Colonic mucosa (tissue), 4 donors: ENCODE measurements at regions not wholly inside any gene's neighbourhood (a gene's known extent, or its start where the extent isn't known, plus 50 kb on each side); places are given as distances from the start of the nearest gene placed in this dataset.

Experiments used
- DNase-seq: peaks from one replicate; pipeline ENCODE4 v3.0.0-alpha.2; 2020
- H3K27ac ChIP-seq: fragments of 200-600 bp; one replicate; pipeline ENCODE4 v1.8.0; 2021
- H3K27me3 ChIP-seq: fragments of 200-600 bp; one replicate; pipeline ENCODE4 v1.8.0; 2021
- H3K36me3 ChIP-seq: fragments of 200-600 bp; one replicate; pipeline ENCODE4 v1.8.0; 2021
- H3K4me1 ChIP-seq: fragments of 200-600 bp; one replicate; pipeline ENCODE4 v1.8.0; 2021; ENCODE audit warnings: mild to moderate bottlenecking
- H3K4me3 ChIP-seq: fragments of 200-600 bp; one replicate; pipeline ENCODE4 v1.8.0; 2021
- H3K9ac ChIP-seq, 2 donors: one replicate each; pipeline ENCODE4 v1.7.0; 2013; ENCODE audit warnings: control low read depth in 2 of 2, low read depth in 2 of 2, low read length in 2 of 2
- H3K9me3 ChIP-seq: fragments of 200-600 bp; one replicate; pipeline ENCODE4 v1.8.0; 2021
- intact Hi-C: fragments of 100-400 bp; cut with DNase I; formaldehyde crosslinking; loops from one replicate; pipeline ENCODE4 v1.14.1; 2022
- TF ChIP-seq, protein P1 (sequence below): fragments of 200-600 bp; IDR thresholded peaks from one replicate; pipeline ENCODE4 v1.8.0; 2022; ENCODE audit warnings: antibody characterized with exemption, mild to moderate bottlenecking
- donor health status: healthy.
- donor health status: DM: no; HTN: no; CAD: no.
- donor health status: DM: no; HTN: no; CAD: no.

- H3K27me3 ChIP-seq, result no peaks in the 10 kb centered on the region
- H3K9ac ChIP-seq, result no peak overlapping the region
- no peaks in the 10 kb centered on the region for H3K9me3 ChIP-seq
- TF ChIP-seq, protein P1, sequence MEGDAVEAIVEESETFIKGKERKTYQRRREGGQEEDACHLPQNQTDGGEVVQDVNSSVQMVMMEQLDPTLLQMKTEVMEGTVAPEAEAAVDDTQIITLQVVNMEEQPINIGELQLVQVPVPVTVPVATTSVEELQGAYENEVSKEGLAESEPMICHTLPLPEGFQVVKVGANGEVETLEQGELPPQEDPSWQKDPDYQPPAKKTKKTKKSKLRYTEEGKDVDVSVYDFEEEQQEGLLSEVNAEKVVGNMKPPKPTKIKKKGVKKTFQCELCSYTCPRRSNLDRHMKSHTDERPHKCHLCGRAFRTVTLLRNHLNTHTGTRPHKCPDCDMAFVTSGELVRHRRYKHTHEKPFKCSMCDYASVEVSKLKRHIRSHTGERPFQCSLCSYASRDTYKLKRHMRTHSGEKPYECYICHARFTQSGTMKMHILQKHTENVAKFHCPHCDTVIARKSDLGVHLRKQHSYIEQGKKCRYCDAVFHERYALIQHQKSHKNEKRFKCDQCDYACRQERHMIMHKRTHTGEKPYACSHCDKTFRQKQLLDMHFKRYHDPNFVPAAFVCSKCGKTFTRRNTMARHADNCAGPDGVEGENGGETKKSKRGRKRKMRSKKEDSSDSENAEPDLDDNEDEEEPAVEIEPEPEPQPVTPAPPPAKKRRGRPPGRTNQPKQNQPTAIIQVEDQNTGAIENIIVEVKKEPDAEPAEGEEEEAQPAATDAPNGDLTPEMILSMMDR, result no peak
- H3K36me3 ChIP-seq, result no peaks in the 10 kb centered on the region
- H3K4me3 ChIP-seq, result no peak overlapping the region
- DNase-seq, result no peak
- no peak overlapping the region for H3K27ac ChIP-seq
- no peaks in the 10 kb centered on the region for H3K4me1 ChIP-seq
- intact Hi-C loops, result no loop called here
Measured at GRCh38 chr5:109614981-109615380, 74.7 kb upstream of the MAN2A1 start.

- H3K27ac ChIP-seq, result no peak overlapping the region
- no peak for DNase-seq
- no peaks in the 10 kb centered on the region for H3K27me3 ChIP-seq
- TF ChIP-seq, protein P1, result no peak
- no peaks in the 10 kb centered on the region for H3K4me1 ChIP-seq
- intact Hi-C loops, result no loop called here
- no peak overlapping the region for H3K9ac ChIP-seq
- no peak overlapping the region for H3K4me3 ChIP-seq
- no peaks in the 10 kb centered on the region for H3K36me3 ChIP-seq
- no peaks in the 10 kb centered on the region for H3K9me3 ChIP-seq
Measured at GRCh38 chr5:109614301-109614700, 75.4 kb upstream of the MAN2A1 start.

- H3K27me3 ChIP-seq, result no peaks in the 10 kb centered on the region
- no peaks in the 10 kb centered on the region for H3K4me1 ChIP-seq
- H3K4me3 ChIP-seq, result no peak overlapping the region
- no peak overlapping the region for H3K27ac ChIP-seq
- H3K36me3 ChIP-seq, result no peaks in the 10 kb centered on the region
- intact Hi-C loops, result no loop called here
- H3K9ac ChIP-seq, result no peak overlapping the region
- no peak for DNase-seq
- H3K9me3 ChIP-seq, result no peaks in the 10 kb centered on the region
- TF ChIP-seq, protein P1, result no peak
Measured at GRCh38 chr5:109612278-109612905, 77.3 kb upstream of the MAN2A1 start.

GRCh38 chr5:109611505-109611904, 78.2 kb upstream of the MAN2A1 start:
- TF ChIP-seq, protein P1, result no peak
- no peak for DNase-seq
- H3K4me3 ChIP-seq, result no peak overlapping the region
- H3K9ac ChIP-seq, result no peak overlapping the region
- H3K4me1 ChIP-seq, result no peaks in the 10 kb centered on the region
- no peaks in the 10 kb centered on the region for H3K36me3 ChIP-seq
- no peaks in the 10 kb centered on the region for H3K9me3 ChIP-seq
- H3K27me3 ChIP-seq, result no peaks in the 10 kb centered on the region
- H3K27ac ChIP-seq, result no peak overlapping the region
- intact Hi-C loops, result no loop called here

DNA sequence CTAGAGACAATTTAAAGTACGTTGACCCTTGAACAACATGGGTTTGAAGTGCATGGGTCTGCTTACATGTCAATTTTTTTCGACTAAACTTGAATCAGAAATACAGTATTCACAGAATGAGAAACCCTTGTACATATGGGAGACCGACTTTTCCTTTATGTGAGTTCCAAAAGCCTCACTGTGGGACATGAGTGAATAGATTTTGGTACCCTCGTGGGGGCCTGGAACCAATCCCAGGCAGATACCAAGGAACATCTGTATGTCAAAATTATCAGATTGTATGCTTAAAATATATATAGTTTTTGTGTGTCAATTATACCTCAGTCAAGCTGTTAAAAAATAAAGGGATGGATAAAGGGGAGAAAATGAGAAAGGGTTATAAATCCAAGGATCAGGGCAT, 78.7 kb upstream of the MAN2A1 start:
- no peak overlapping the region for H3K4me3 ChIP-seq
- TF ChIP-seq, protein P1, result no peak
- no peak for DNase-seq
- H3K9me3 ChIP-seq, result no peaks in the 10 kb centered on the region
- no peak overlapping the region for H3K27ac ChIP-seq
- H3K9ac ChIP-seq, result no peak overlapping the region
- H3K4me1 ChIP-seq, result no peaks in the 10 kb centered on the region
- no peaks in the 10 kb centered on the region for H3K27me3 ChIP-seq
- H3K36me3 ChIP-seq, result no peaks in the 10 kb centered on the region
- intact Hi-C loops, result no loop called here
